Loucy (cell line): ENCODE measurements at regions not wholly inside any gene's neighbourhood (a gene's known extent, or its start where the extent isn't known, plus 50 kb on each side); places are given as distances from the start of the nearest gene placed in this dataset.

Source experiments
- EZH2phosphoT487 ChIP-seq: fragments of 200-600 bp; IDR thresholded peaks from 2 replicates; pipeline ENCODE4 v1.6.1; 2018; ENCODE audit warnings: antibody characterized with exemption, mild to moderate bottlenecking, moderate library complexity, borderline replicate concordance
- TF ChIP-seq, protein P1 (sequence below): fragments of 200-600 bp; sonication (generic); conservative IDR thresholded peaks from 2 replicates; pipeline ENCODE4 v1.5.1; 2014; ENCODE audit warnings: mild to moderate bottlenecking, antibody characterized with exemption, low read length

DNA sequence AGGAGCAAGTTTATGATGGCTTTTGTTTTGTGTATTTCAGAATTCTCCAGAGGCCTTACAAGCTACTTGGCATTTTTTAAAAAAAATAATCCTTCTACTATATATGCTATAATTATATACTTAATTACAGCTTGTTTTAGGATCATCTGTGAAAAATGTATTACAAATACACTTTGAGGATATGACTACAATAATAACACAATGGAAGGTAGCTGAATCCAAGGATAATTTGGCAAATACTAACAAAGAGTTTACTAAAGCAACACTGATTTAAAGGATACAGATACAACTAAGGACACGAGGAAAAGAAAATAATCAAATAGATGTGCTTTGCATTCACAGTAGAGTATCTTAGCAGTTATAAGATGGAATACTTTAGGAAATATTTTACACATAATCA is 381.9 kb upstream of the CITED2 start:
- no peak for TF ChIP-seq EZH2phosphoT487
- TF ChIP-seq, protein P1, sequence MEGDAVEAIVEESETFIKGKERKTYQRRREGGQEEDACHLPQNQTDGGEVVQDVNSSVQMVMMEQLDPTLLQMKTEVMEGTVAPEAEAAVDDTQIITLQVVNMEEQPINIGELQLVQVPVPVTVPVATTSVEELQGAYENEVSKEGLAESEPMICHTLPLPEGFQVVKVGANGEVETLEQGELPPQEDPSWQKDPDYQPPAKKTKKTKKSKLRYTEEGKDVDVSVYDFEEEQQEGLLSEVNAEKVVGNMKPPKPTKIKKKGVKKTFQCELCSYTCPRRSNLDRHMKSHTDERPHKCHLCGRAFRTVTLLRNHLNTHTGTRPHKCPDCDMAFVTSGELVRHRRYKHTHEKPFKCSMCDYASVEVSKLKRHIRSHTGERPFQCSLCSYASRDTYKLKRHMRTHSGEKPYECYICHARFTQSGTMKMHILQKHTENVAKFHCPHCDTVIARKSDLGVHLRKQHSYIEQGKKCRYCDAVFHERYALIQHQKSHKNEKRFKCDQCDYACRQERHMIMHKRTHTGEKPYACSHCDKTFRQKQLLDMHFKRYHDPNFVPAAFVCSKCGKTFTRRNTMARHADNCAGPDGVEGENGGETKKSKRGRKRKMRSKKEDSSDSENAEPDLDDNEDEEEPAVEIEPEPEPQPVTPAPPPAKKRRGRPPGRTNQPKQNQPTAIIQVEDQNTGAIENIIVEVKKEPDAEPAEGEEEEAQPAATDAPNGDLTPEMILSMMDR, result no peak
